Suprapubic skin (tissue), 4 donors: ENCODE measurements at regions not wholly inside any gene's neighbourhood (a gene's known extent, or its start where the extent isn't known, plus 50 kb on each side); places are given as distances from the start of the nearest gene placed in this dataset.

Experiments
- CTCF ChIP-seq, 2 donors: fragments of 200-600 bp in 1 of 2; fragments of 450-650 bp in 1 of 2; sonication (generic) in 1 of 2; IDR thresholded peaks; one replicate each; pipeline ENCODE4 v1.5.1; 2016 to 2019; ENCODE audit warnings: antibody characterized with exemption in 2 of 2, mild to moderate bottlenecking in 1 of 2, moderate library complexity in 1 of 2
- POLR2A ChIP-seq, 2 donors: fragments of 450-650 bp; IDR thresholded peaks; one replicate each; pipeline ENCODE4 v1.6.1; 2017; ENCODE audit warnings: antibody characterized with exemption in 2 of 2, mild to moderate bottlenecking in 2 of 2, moderate library complexity in 2 of 2
- POLR2AphosphoS5 ChIP-seq, 3 donors: sonication (generic); formaldehyde crosslinking; IDR thresholded peaks; one replicate each; pipeline ENCODE4 v1.6.1; 2017; ENCODE audit warnings: antibody characterized with exemption in 3 of 3

- no peak for TF ChIP-seq CTCF (IDR thresholded peaks at IDR 0.05)
- no peak for TF ChIP-seq POLR2A (IDR thresholded peaks at IDR 0.05)
- TF ChIP-seq POLR2AphosphoS5 (IDR thresholded peaks at IDR 0.05) = no peak
These were observed 69.4 kb upstream of the HECTD2 start for GRCh38 chr10:91340613-91341362.
